Activated naive CD4-positive, alpha-beta T cell treated with anti-CD3 and anti-CD28 coated beads, Interleukin-2, amount 10 ng/mL, durations not matched to agents 7 days and 5 days (primary cell): ENCODE measurements at regions not wholly inside any gene's neighbourhood (a gene's known extent, or its start where the extent isn't known, plus 50 kb on each side); places are given as distances from the start of the nearest gene placed in this dataset.

ENCODE experiments used
- CTCF ChIA-PET: fragments of 350-600 bp; sonication (Branson Sonifier 250); formaldehyde crosslinking; loops from one replicate; lab custom pipeline; 2021; ENCODE audit warnings: antibody characterized with exemption; lab: Charles Lee
- DNase-seq: peaks from one replicate; pipeline ENCODE4 v3.0.0-alpha.2; 2020
- H3K27ac Mint-ChIP-seq: one replicate; pipeline ENCODE4 v1.8.0; 2021; ENCODE audit warnings: mild to moderate bottlenecking, moderate library complexity, mixed read lengths
- H3K27me3 Mint-ChIP-seq: one replicate; pipeline ENCODE4 v1.8.0; 2021; ENCODE audit warnings: mild to moderate bottlenecking, mixed read lengths
- H3K36me3 Mint-ChIP-seq: one replicate; pipeline ENCODE4 v1.8.0; 2021; ENCODE audit warnings: mixed read lengths
- H3K4me1 Mint-ChIP-seq: one replicate; pipeline ENCODE4 v1.8.0; 2021; ENCODE audit warnings: mixed read lengths
- H3K4me3 Mint-ChIP-seq: one replicate; pipeline ENCODE4 v1.8.0; 2021; ENCODE audit warnings: mild to moderate bottlenecking, moderate library complexity, mixed read lengths
- H3K9me3 Mint-ChIP-seq: one replicate; pipeline ENCODE4 v1.8.0; 2021; ENCODE audit warnings: mixed read lengths

DNA sequence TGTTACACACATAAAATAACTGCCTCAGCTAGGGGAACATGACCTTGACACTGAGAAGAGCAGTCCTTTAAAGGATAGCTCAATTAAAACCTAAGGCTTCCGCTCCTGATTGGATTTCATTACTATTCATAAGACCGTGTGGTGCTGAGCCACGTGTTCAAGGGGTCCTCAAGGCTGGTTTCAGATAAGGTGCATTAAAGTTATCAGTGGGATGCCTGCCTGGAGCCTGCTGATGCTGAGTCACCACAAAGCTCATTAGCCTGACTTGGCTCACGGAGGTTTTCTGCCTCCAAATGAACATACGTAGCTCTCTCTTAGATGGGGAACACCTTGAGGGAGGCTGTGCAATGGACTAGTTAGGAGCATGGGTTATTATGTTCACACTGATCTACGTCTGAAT lies 518.9 kb downstream of the TDRD15 start:
- Mint-ChIP-seq H3K4me3 (no peak overlapping the region), H3K4me1 (no peaks in the 10 kb centered on the region), H3K27me3 (no peaks in the 10 kb centered on the region), H3K36me3 (no peaks in the 10 kb centered on the region), H3K9me3 (peaks cover 8% of the 10 kb centered on the region), H3K27ac (no peak overlapping the region)
- CTCF ChIA-PET, result no interaction called here
- DNase-seq, result no peak

DNA sequence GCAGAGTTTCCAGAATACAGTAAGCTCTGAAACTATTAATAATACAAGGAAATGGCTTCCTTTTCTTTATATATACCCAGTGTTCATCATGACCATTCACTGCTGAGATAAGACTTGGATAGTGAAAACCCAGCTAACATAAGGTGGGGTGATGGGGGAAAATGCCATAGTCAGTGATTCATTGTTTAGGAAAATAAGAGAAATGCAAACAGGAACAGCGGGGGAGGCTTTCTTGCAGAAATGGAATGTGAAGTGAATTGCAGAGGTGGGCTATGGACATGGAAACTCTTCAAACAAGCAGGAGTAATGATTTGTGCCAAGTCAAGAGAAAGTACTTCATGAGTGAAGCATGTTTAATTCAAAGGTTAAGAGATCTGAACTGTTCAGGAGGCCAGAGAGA lies 519.4 kb downstream of the TDRD15 start:
- Mint-ChIP-seq H3K4me1 (no peaks in the 10 kb centered on the region), H3K9me3 (peaks cover 10% of the 10 kb centered on the region), H3K4me3 (no peak overlapping the region), H3K27me3 (no peaks in the 10 kb centered on the region), H3K36me3 (no peaks in the 10 kb centered on the region), H3K27ac (no peak overlapping the region)
- DNase-seq, result no peak
- CTCF ChIA-PET, result no interaction called here

DNA sequence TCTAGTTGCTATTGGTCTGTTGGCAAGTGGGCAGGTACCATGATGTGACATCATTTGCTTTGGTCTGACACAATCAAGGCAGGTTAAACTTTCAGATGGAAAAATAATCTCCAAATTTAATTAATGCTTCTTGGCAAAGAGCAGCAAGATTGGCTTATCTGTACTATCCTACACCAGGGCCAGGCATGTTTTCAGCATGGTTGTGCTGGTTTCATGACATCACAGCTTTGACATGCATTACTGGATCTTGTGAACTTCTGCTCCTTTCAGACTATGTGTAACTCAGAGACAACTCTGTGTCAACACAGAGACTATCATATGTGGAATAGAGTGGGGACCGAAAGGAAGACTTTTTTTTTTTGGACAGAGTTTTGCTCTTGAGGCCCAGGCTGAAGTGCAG lies 520.5 kb downstream of the TDRD15 start:
- no peaks in the 10 kb centered on the region for H3K4me1 Mint-ChIP-seq
- peaks cover 8% of the 10 kb centered on the region for H3K9me3 Mint-ChIP-seq
- no peaks in the 10 kb centered on the region for H3K27me3 Mint-ChIP-seq
- H3K4me3 Mint-ChIP-seq, result no peak overlapping the region
- no peaks in the 10 kb centered on the region for H3K36me3 Mint-ChIP-seq
- CTCF ChIA-PET, result no interaction called here
- DNase-seq, result no peak
- H3K27ac Mint-ChIP-seq, result no peak overlapping the region

DNA sequence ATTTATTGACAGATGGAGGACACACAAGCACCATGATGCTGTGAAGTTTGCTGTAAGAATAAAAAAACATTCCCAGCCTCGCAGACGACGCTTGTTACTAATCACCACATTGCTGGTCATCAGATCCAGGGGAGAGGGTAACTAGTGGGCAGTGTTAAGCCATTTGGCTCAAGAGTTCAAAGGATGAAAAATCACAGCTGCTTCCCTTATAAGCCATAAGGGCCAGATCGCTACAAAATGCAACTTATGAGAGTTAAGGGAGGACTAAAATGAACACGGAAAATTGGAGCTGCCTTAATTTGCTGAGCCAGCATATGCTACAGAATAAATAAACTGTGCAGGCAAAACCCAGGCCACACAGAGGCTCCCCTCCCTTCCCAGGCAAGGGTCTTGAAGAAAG lies 522.6 kb downstream of the TDRD15 start:
- Mint-ChIP-seq H3K4me1 (no peaks in the 10 kb centered on the region), H3K4me3 (no peak overlapping the region), H3K36me3 (no peaks in the 10 kb centered on the region), H3K27ac (no peak overlapping the region), H3K27me3 (no peaks in the 10 kb centered on the region), H3K9me3 (peaks cover 8% of the 10 kb centered on the region)
- no peak for DNase-seq
- CTCF ChIA-PET, result no interaction called here

DNA sequence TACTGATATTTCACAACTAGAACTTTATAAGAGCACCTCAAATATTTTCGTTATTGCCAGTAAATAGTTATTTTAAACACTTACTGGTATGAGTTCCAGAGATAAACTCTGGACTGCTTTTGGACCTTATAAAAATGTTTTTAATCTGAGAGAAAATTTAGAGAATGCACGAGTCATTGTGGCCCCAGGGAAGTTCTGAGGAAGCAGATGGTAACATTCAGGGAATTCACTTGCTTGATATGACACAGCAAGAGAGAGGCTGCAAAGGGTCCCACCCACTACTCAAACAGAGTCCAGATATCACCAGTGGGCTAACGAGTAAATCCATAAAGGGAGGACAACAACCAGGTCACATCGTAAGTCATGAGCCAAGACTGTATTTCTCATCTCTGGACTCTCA lies 526.8 kb downstream of the TDRD15 start:
- Mint-ChIP-seq H3K4me1 (no peaks in the 10 kb centered on the region), H3K27me3 (no peaks in the 10 kb centered on the region), H3K36me3 (no peaks in the 10 kb centered on the region), H3K9me3 (peaks cover 14% of the 10 kb centered on the region), H3K4me3 (no peak overlapping the region), H3K27ac (no peak overlapping the region)
- CTCF ChIA-PET, result no interaction called here
- no peak for DNase-seq

DNA sequence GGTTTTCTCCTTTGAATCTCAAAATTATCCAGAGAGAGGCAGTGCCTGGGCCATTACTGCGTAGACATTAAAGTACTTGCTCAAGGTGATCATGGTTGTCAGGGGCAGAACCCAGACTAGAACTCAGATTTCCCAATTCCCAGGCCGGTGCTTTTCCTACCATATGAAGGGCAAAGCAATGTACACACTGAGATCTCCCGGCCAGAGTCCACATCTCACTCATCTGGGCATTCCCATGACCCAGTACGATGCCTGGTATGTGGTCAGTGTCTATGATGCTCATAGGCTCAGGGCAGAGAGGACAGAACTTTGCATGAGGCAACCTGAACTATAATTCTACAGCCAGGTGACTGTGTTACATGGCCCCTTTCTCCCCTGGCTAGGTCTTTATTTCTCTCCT lies 531.4 kb downstream of the TDRD15 start:
- CTCF ChIA-PET, result no interaction called here
- no peaks in the 10 kb centered on the region for H3K27me3 Mint-ChIP-seq
- no peak overlapping the region for H3K27ac Mint-ChIP-seq
- H3K4me3 Mint-ChIP-seq, result no peak overlapping the region
- H3K9me3 Mint-ChIP-seq, result peaks cover 12% of the 10 kb centered on the region
- H3K4me1 Mint-ChIP-seq, result no peaks in the 10 kb centered on the region
- DNase-seq, result no peak
- H3K36me3 Mint-ChIP-seq, result no peaks in the 10 kb centered on the region

DNA sequence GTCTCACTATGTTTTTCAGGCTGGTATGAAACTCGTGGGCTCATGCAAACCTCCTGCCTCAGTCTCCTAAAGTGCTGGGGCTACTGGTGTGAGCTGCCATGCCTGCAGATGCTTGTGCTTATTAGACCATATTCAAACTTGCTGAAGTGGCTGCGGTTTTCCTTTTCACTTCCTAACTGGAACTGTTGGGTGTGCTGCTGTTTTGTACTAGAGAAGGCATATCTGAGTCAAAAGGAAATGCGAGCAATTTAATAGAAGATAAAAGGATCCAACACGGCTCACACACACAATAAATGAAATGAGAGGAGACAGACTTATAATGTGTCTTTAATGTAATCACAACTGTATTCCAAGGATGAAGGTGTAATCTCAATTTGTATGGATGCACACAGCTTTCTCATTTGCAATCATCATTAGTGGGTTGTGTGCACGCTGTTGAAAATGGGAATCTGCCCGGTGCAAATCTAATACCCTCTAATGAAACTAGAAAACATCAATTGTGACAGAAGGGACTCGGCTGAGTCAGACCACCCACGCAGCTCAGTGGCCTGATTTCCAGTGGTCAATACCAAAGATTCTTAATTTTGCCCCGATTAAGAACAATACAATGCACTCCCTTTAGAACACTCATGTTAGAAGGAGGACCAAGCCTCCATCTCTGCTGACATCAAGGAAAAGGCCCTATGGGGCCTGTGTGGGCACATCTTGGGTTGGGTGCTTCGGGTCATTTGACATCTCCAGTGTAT lies 532.7 kb downstream of the TDRD15 start:
- Mint-ChIP-seq H3K4me1 (no peaks in the 10 kb centered on the region), H3K9me3 (peaks cover 12% of the 10 kb centered on the region), H3K36me3 (no peaks in the 10 kb centered on the region), H3K27ac (no peak overlapping the region), H3K4me3 (no peak overlapping the region), H3K27me3 (no peaks in the 10 kb centered on the region)
- CTCF ChIA-PET, result no interaction called here
- no peak for DNase-seq

DNA sequence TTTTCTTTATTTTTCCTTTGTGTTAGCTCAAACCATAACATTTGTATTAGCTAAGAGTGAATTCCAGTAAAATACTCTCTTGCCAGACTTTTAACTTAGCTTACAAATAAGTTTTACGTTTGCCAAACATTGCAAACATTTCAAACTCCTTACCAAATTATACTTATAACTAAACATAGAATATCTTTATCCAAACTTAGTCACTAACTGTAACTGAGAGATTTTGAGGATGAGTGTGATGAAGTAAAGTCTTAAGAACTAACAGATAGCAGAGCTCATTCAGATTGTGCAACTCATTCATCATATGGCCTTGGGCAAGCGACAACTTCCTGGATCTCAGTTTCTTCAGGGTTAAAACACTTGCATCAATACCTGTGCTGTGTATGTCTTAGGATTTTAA lies 533.7 kb downstream of the TDRD15 start:
- peaks cover 8% of the 10 kb centered on the region for H3K9me3 Mint-ChIP-seq
- CTCF ChIA-PET, result no interaction called here
- no peak overlapping the region for H3K27ac Mint-ChIP-seq
- H3K4me1 Mint-ChIP-seq, result no peaks in the 10 kb centered on the region
- H3K36me3 Mint-ChIP-seq, result no peaks in the 10 kb centered on the region
- no peak for DNase-seq
- H3K4me3 Mint-ChIP-seq, result no peak overlapping the region
- H3K27me3 Mint-ChIP-seq, result no peaks in the 10 kb centered on the region

DNA sequence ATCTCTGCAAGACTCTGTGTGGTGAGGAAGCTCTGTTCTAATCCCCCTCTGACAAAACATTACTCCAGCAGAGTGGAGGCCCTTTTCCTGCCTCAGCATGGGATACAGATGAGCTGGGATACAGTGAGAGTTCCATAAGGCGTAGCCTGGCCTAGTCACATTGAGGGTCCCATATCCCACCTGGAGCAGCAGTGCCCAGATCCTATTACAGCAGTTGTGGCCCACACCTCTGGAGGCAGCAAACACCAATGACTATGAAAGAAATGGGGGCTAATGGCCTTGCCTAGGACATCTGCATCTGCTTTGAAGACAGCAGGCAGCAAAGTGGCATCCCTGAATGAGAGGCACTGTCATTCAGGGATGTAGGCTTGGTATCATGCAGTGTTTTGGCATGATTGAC lies 534.5 kb downstream of the TDRD15 start:
- no peak overlapping the region for H3K4me3 Mint-ChIP-seq
- no peak for DNase-seq
- no peaks in the 10 kb centered on the region for H3K4me1 Mint-ChIP-seq
- no peaks in the 10 kb centered on the region for H3K36me3 Mint-ChIP-seq
- CTCF ChIA-PET, result no interaction called here
- no peak overlapping the region for H3K27ac Mint-ChIP-seq
- no peaks in the 10 kb centered on the region for H3K27me3 Mint-ChIP-seq
- peaks cover 8% of the 10 kb centered on the region for H3K9me3 Mint-ChIP-seq

DNA sequence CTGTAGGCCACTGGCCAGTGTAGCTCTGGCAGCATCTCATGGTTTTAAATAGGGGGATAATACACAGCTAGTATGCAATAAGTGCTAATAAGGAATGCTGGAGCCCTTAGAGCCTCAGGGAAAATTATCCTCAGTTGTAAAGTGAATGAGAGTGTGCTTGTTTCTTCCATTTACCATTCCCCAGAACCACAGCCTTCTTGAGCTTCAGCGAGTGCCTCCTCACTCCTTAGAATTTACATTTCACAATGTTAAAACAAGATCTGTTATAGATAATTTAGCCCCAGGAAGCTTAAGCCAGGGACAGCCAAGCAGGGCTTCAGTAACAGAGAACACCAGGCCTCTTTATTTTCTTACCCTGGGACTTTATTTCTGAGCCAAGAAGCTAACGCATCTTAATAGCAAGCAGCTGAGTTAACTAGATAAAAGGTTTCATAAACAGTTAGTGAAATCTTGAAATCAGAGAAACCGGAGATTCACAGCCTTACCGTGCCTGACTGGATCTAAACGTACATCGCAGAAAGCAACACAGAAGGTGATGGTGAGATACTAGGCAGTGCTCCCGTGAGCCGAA lies 535.2 kb downstream of the TDRD15 start:
- CTCF ChIA-PET, result no interaction called here
- H3K27ac Mint-ChIP-seq, result no peak overlapping the region
- H3K36me3 Mint-ChIP-seq, result no peaks in the 10 kb centered on the region
- DNase-seq, result no peak
- no peaks in the 10 kb centered on the region for H3K27me3 Mint-ChIP-seq
- H3K9me3 Mint-ChIP-seq, result peaks cover 8% of the 10 kb centered on the region
- H3K4me3 Mint-ChIP-seq, result no peak overlapping the region
- H3K4me1 Mint-ChIP-seq, result no peaks in the 10 kb centered on the region

DNA sequence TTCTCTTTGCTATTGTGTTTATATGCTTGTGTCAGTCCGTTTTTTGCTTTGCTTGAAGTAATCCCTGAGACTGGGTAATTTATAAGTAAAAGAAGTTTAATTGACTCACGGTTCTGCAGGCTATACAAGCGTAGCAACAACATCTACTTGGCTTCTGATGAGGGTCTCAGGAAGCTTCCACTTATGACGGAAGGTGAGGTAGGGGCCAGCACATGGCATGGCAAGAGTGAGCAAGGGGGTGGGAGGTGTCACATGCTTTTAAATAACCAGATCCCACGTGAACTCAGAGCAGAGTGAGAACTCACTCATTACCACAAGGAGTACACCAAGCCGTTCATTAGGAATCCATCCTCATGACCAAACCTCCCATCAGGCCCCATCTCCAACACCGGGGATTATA lies 540.3 kb downstream of the TDRD15 start:
- peaks cover 9% of the 10 kb centered on the region for H3K9me3 Mint-ChIP-seq
- no peaks in the 10 kb centered on the region for H3K36me3 Mint-ChIP-seq
- no peak overlapping the region for H3K27ac Mint-ChIP-seq
- no peaks in the 10 kb centered on the region for H3K27me3 Mint-ChIP-seq
- DNase-seq, result no peak
- H3K4me1 Mint-ChIP-seq, result no peaks in the 10 kb centered on the region
- no peak overlapping the region for H3K4me3 Mint-ChIP-seq
- CTCF ChIA-PET, result no interaction called here

DNA sequence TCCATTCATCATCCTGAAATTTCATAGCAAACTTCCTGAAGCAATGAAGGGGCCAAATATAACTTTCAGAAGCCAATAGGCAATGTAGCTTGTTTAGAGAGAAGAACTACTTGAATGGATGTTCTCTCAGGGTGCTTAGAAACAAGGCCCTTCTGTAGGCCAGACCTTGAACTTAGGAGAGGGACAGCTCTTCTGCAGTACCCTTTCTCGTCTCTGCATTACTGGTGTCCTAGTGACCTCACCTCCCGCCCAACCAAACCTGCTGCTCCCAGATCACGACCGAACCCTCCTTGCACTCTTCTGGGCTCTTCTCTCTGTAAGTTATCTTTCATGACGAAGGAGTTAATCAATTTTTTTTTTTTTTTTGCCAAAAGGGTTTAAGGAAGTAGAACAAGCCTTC lies 543.9 kb downstream of the TDRD15 start:
- H3K27me3 Mint-ChIP-seq, result no peaks in the 10 kb centered on the region
- no peaks in the 10 kb centered on the region for H3K36me3 Mint-ChIP-seq
- CTCF ChIA-PET, result no interaction called here
- no peak overlapping the region for H3K27ac Mint-ChIP-seq
- H3K4me3 Mint-ChIP-seq, result no peak overlapping the region
- H3K4me1 Mint-ChIP-seq, result no peaks in the 10 kb centered on the region
- DNase-seq, result no peak
- peaks cover 9% of the 10 kb centered on the region for H3K9me3 Mint-ChIP-seq

DNA sequence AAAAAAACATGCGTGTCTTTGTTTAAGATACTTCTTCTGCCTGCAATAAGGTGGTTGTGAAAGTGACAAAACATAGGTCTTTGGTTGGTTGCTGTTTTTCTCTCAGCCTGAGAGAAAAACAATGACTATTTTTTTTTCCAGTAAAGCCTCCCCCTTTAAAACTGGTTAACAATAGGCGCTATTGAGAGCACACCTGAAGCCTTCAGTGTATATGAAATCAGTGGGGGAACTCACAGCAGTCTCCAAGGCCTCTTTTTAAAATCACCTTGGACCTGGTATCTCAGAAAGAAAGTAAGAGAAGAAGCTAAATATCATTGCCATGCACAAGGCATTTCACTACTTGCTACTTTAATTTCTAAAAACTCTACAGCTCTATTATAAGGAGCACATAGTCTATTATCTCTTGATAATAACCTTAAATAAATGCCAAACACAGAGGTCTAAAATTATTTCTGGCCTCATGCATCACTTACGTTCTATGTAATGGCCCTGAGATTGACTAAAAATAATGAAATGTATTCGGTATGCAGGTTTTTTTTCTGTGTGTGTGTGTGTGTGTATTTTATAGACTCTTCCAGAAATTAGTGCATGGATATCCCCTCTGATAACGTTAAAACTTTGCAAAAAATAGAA lies 544.4 kb downstream of the TDRD15 start:
- CTCF ChIA-PET, result no interaction called here
- Mint-ChIP-seq H3K9me3 (peaks cover 9% of the 10 kb centered on the region), H3K4me1 (no peaks in the 10 kb centered on the region), H3K27me3 (no peaks in the 10 kb centered on the region), H3K36me3 (no peaks in the 10 kb centered on the region), H3K27ac (no peak overlapping the region), H3K4me3 (no peak overlapping the region)
- DNase-seq, result no peak

DNA sequence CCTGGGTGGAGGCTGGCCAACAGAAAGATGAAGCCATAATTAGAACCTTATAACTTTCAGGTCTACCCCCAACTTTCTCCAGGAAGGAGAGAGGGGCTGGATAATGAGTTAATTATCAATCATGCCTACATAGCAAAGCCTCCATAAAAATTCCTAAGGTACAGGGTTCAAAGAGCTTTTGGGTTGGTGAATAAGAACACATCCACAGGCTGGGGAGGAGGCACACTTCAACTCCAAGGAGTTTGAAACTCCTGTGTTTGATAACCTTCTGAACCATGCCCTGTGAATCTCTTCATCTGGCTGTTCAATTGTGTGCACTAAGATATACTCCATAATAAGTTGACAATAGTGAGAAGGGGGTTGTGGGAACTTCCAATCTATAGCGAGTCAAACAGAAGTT lies 552.3 kb downstream of the TDRD15 start:
- Mint-ChIP-seq H3K36me3 (no peaks in the 10 kb centered on the region), H3K9me3 (peaks cover 3% of the 10 kb centered on the region), H3K4me1 (no peaks in the 10 kb centered on the region), H3K27ac (no peak overlapping the region), H3K27me3 (no peaks in the 10 kb centered on the region), H3K4me3 (no peak overlapping the region)
- CTCF ChIA-PET, result no interaction called here
- DNase-seq, result no peak

DNA sequence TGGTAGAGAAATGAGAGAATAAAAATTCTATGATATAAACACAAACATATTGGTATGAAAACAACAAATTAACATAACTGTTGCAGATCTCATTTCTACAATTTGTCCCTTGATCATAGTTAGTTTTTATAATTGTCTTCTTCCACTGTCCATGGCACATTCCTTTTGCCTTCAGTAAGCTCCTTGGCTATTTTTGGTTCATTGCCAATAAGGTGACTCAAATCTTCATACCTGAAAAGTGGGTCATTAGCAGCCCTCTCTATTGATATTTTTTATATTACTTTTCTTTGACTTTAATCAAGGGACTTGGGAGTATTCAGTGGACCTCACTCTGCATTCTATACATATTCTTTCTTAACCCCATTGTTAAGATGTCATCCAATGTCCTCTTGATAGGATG lies 552.9 kb downstream of the TDRD15 start:
- H3K4me3 Mint-ChIP-seq, result no peak overlapping the region
- H3K27me3 Mint-ChIP-seq, result no peaks in the 10 kb centered on the region
- H3K4me1 Mint-ChIP-seq, result no peaks in the 10 kb centered on the region
- peaks cover 3% of the 10 kb centered on the region for H3K9me3 Mint-ChIP-seq
- H3K36me3 Mint-ChIP-seq, result no peaks in the 10 kb centered on the region
- no peak overlapping the region for H3K27ac Mint-ChIP-seq
- CTCF ChIA-PET, result no interaction called here
- DNase-seq, result no peak
